BJ (cell line): ENCODE measurements at regions not wholly inside any gene's neighbourhood (a gene's known extent, or its start where the extent isn't known, plus 50 kb on each side); places are given as distances from the start of the nearest gene placed in this dataset.

Experiments
- CTCF ChIA-PET: fragments of 350-600 bp; formaldehyde crosslinking; extraction: SDS; loops from one replicate; lab custom pipeline; 2021; ENCODE audit warnings: antibody characterized with exemption, inconsistent platforms; lab: Yijun Ruan, JAX
- POLR2A ChIA-PET: fragments of 300-600 bp; sonication (Branson Sonifier 250); formaldehyde crosslinking; extraction: SDS; loops from one replicate; lab custom pipeline; 2021; ENCODE audit warnings: antibody characterized with exemption; lab: Charles Lee
- DNase-seq: peaks from one replicate; pipeline ENCODE4 v3.0.0-alpha.2; 2011; ENCODE audit warnings: low read depth
- H3K27me3 ChIP-seq: 2 replicates; pipeline ENCODE4 v1.6.0; 2011; ENCODE audit warnings: low read length; ENCODE audit not compliant: control insufficient read depth, insufficient read depth
- H3K36me3 ChIP-seq: 2 replicates; pipeline ENCODE4 v1.5.1; 2011; ENCODE audit warnings: low read length; ENCODE audit not compliant: control insufficient read depth, insufficient read depth
- H3K4me3 ChIP-seq: 2 replicates; pipeline ENCODE4 v1.5.1; 2011; ENCODE audit warnings: low read depth, mild to moderate bottlenecking, control low read depth, low read length
- CTCF ChIP-seq: IDR thresholded peaks from 2 replicates; pipeline ENCODE4 v1.5.1; 2011; ENCODE audit warnings: low read depth, mild to moderate bottlenecking, control low read depth, inconsistent platforms, low read length, moderate library complexity; ENCODE audit not compliant: insufficient read depth

- CTCF ChIA-PET, result no interaction called here
- POLR2A ChIA-PET, result no interaction called here
- no peak overlapping the region for H3K4me3 ChIP-seq
- TF ChIP-seq CTCF, result no peak
- H3K36me3 ChIP-seq, result no peaks in the 10 kb centered on the region
- no peak for DNase-seq
- no peaks in the 10 kb centered on the region for H3K27me3 ChIP-seq
Observed at GRCh38 chr20:7458459-7458858, 481.8 kb downstream of the HAO1 start.

GRCh38 chr20:7459083-7459482, 481.2 kb downstream of the HAO1 start:
- H3K36me3 ChIP-seq, result no peaks in the 10 kb centered on the region
- CTCF ChIA-PET, result no interaction called here
- no peak overlapping the region for H3K4me3 ChIP-seq
- no peak for DNase-seq
- TF ChIP-seq CTCF, result no peak
- H3K27me3 ChIP-seq, result no peaks in the 10 kb centered on the region
- POLR2A ChIA-PET, result no interaction called here

GRCh38 chr20:7463290-7463689, 477.0 kb downstream of the HAO1 start:
- ChIA-PET POLR2A (no interaction called here), CTCF (interaction anchor here (1.4 kb wide), 1 partner anchor 396 kb away, joined by 3 read pairs; no protein-coding TSS in a partner anchor)
- no peak for DNase-seq
- Histone ChIP-seq H3K36me3 (no peaks in the 10 kb centered on the region), H3K27me3 (no peaks in the 10 kb centered on the region), H3K4me3 (no peak overlapping the region)
- TF ChIP-seq CTCF, result no peak

GRCh38 chr20:7470912-7471311, 469.3 kb downstream of the HAO1 start:
- no peak for TF ChIP-seq CTCF
- POLR2A ChIA-PET, result no interaction called here

GRCh38 chr20:7490288-7490687, 450.0 kb downstream of the HAO1 start:
- no peak for DNase-seq
- Histone ChIP-seq H3K4me3 (no peak overlapping the region), H3K27me3 (no peaks in the 10 kb centered on the region), H3K36me3 (no peaks in the 10 kb centered on the region)
- CTCF ChIA-PET, result no interaction called here
- POLR2A ChIA-PET, result no interaction called here
- TF ChIP-seq CTCF, result no peak

More at GRCh38 chr20:7470912-7471311, 469.3 kb downstream of the HAO1 start:
- no peak overlapping the region for H3K4me3 ChIP-seq
- H3K36me3 ChIP-seq, result no peaks in the 10 kb centered on the region
- DNase-seq, result no peak
- no peaks in the 10 kb centered on the region for H3K27me3 ChIP-seq
- CTCF ChIA-PET, result no interaction called here
